SK-N-SH (cell line): ENCODE measurements at regions not wholly inside any gene's neighbourhood (a gene's known extent, or its start where the extent isn't known, plus 50 kb on each side); places are given as distances from the start of the nearest gene placed in this dataset.

ENCODE experiments used
- CTCF ChIA-PET: fragments of 300-600, 350-600 bp; formaldehyde crosslinking; extraction: SDS; loops from one replicate; lab custom pipeline; 2021; lab: Yijun Ruan, JAX
- POLR2A ChIA-PET: fragments of 350-600 bp; sonication (Branson Sonifier 250); formaldehyde crosslinking; extraction: SDS; loops from one replicate; lab custom pipeline; 2020; ENCODE audit warnings: antibody characterized with exemption, inconsistent platforms; lab: Yijun Ruan, JAX
- DNase-seq: peaks from one replicate; pipeline ENCODE4 v3.0.0; 2012
- H2AFZ ChIP-seq: fragments of 200-600 bp; sonication (generic); 2 replicates; pipeline ENCODE4 v1.8.1; 2016; ENCODE audit warnings: antibody characterized with exemption, mild to moderate bottlenecking, low read depth
- H3F3A ChIP-seq: fragments of 200-600 bp; sonication (generic); replicated peaks from 2 replicates; pipeline ENCODE3; 2016; ENCODE audit warnings: antibody characterized with exemption, mild to moderate bottlenecking; ENCODE audit not compliant: insufficient read depth
- H3K27ac ChIP-seq, 2 experiments: fragments of 200-500 bp in 1 of 2; fragments of 200-600 bp in 1 of 2; sonication (Bioruptor generic) in 1 of 2; sonication (generic), shearing (Covaris generic) in 1 of 2; 2 replicates each; pipeline versions ENCODE4 v1.5.1 to v1.6.1; 2014 to 2016; ENCODE audit warnings: low read depth in 2 of 2, inconsistent platforms in 1 of 2, low read length in 1 of 2, mild to moderate bottlenecking in 1 of 2, mixed read lengths in 1 of 2
- H3K27me3 ChIP-seq: fragments of 200-600 bp; sonication (generic), shearing (Covaris generic); 2 replicates; pipeline ENCODE4 v1.6.1; 2016; ENCODE audit warnings: mixed run types; ENCODE audit not compliant: insufficient read depth
- H3K36me3 ChIP-seq, 2 experiments: fragments of 200-500 bp in 1 of 2; fragments of 200-600 bp in 1 of 2; sonication (Bioruptor generic) in 1 of 2; sonication (generic) in 1 of 2; replicated peaks in 1 of 2; 2 replicates each; pipeline versions ENCODE3 to v1.5.1; 2014 to 2016; ENCODE audit warnings: low read length in 1 of 2, mild to moderate bottlenecking in 1 of 2; ENCODE audit not compliant: insufficient read depth in 2 of 2, control insufficient read depth in 1 of 2
- H3K4me1 ChIP-seq, 2 experiments: fragments of 200-500 bp in 1 of 2; fragments of 200-600 bp in 1 of 2; sonication (Bioruptor generic) in 1 of 2; sonication (generic), shearing (Covaris generic) in 1 of 2; 2 replicates each; pipeline versions ENCODE4 v1.5.1 to v1.6.1; 2014 to 2016; ENCODE audit warnings: low read depth in 1 of 2, low read length in 1 of 2, mixed run types in 1 of 2; ENCODE audit not compliant: insufficient read depth in 2 of 2, control insufficient read depth in 1 of 2
- H3K4me2 ChIP-seq: fragments of 200-600 bp; sonication (generic), shearing (Covaris generic); 2 replicates; pipeline ENCODE4 v1.6.1; 2017; ENCODE audit warnings: mixed run types
- H3K4me3 ChIP-seq, 2 experiments: fragments of 200-500 bp in 1 of 2; fragments of 200-600 bp in 1 of 2; sonication (Bioruptor generic) in 1 of 2; sonication (generic), shearing (Covaris generic) in 1 of 2; 2 replicates each; pipeline versions ENCODE4 v1.5.1 to v1.8.1; 2014 to 2016; ENCODE audit warnings: low read depth in 2 of 2, inconsistent platforms in 1 of 2, low read length in 1 of 2, mild to moderate bottlenecking in 1 of 2, mixed read lengths in 1 of 2, moderate library complexity in 1 of 2
- H3K79me2 ChIP-seq: fragments of 200-600 bp; sonication (generic); 2 replicates; pipeline ENCODE4 v1.8.1; 2017; ENCODE audit warnings: mild to moderate bottlenecking; ENCODE audit not compliant: insufficient read depth
- H3K9ac ChIP-seq: fragments of 200-600 bp; sonication (generic); 2 replicates; pipeline ENCODE4 v1.6.1; 2017; ENCODE audit warnings: mixed run types
- H3K9me2 ChIP-seq: fragments of 200-600 bp; sonication (generic); 2 replicates; pipeline ENCODE4 v1.6.1; 2017; ENCODE audit warnings: mixed run types
- H3K9me3 ChIP-seq: fragments of 200-600 bp; sonication (generic); 2 replicates; pipeline ENCODE4 v1.6.1; 2017; ENCODE audit warnings: mixed run types, mild to moderate bottlenecking, moderate library complexity
- H4K20me1 ChIP-seq: fragments of 200-600 bp; sonication (generic); 2 replicates; pipeline ENCODE4 v1.6.1; 2017; ENCODE audit warnings: mild to moderate bottlenecking, mixed run types; ENCODE audit not compliant: insufficient read depth
- CHD2 ChIP-seq: fragments of 150-350 bp; IDR thresholded peaks from 2 replicates; pipeline ENCODE4 v1.6.1; 2018; ENCODE audit warnings: low read length; ENCODE audit not compliant: partially characterized antibody
- ELF1 ChIP-seq: IDR thresholded peaks from 2 replicates; pipeline ENCODE4 v1.4.0; 2012
- FOXJ3 ChIP-seq: sonication (generic); formaldehyde crosslinking; IDR thresholded peaks from 2 replicates; pipeline ENCODE4 v1.5.1; 2020; ENCODE audit warnings: mild to moderate bottlenecking, missing genetic modification reagents
- GATA2 ChIP-seq: sonication (generic); formaldehyde crosslinking; IDR thresholded peaks from 2 replicates; pipeline ENCODE4 v1.5.0; 2020; ENCODE audit warnings: mild to moderate bottlenecking, missing genetic modification reagents
- JUND ChIP-seq: IDR thresholded peaks from 2 replicates; pipeline ENCODE4 v1.4.0; 2012
- NFIC ChIP-seq: IDR thresholded peaks from 2 replicates; pipeline ENCODE4 v1.4.0; 2012; ENCODE audit warnings: borderline replicate concordance
- RAD21 ChIP-seq: IDR thresholded peaks from 2 replicates; pipeline ENCODE4 v1.6.1; 2012; ENCODE audit warnings: mild to moderate bottlenecking, low read length
- RXRA ChIP-seq: IDR thresholded peaks from 2 replicates; pipeline ENCODE4 v1.4.0; 2012; ENCODE audit warnings: low read depth, mild to moderate bottlenecking, borderline replicate concordance
- SIN3A ChIP-seq: IDR thresholded peaks from 2 replicates; pipeline ENCODE4 v1.6.1; 2012; ENCODE audit warnings: low read depth, mild to moderate bottlenecking, low read length, moderate library complexity, borderline replicate concordance
- SMC3 ChIP-seq: IDR thresholded peaks from 2 replicates; pipeline ENCODE4 v1.6.1; 2012; ENCODE audit warnings: low read depth, low read length, improper control_type of control experiment
- TAF1 ChIP-seq: IDR thresholded peaks from 2 replicates; pipeline ENCODE4 v1.6.1; 2012; ENCODE audit warnings: low read depth, mild to moderate bottlenecking, low read length, moderate library complexity, borderline replicate concordance
- WGBS: methylation state at CpG from one replicate; pipeline ENCODE4 v1.1.6; 2017; ENCODE audit warnings: low lambda C conversion rate; 5-methylcytosine and 5-hydroxymethylcytosine counted together
- TF ChIP-seq, protein P1 (sequence below): fragments of 200-600 bp; sonication (generic); IDR thresholded peaks from 2 replicates; pipeline ENCODE4 v1.6.1; 2017; ENCODE audit warnings: antibody characterized with exemption, mild to moderate bottlenecking, moderate library complexity
- TF ChIP-seq, protein P2 (sequence below): fragments of 150-350 bp; IDR thresholded peaks from 2 replicates; pipeline ENCODE4 v1.6.1; 2017; ENCODE audit warnings: antibody characterized with exemption, low read length, low read depth, borderline replicate concordance
- TF ChIP-seq, protein P3 (sequence below): IDR thresholded peaks from 2 replicates; pipeline ENCODE4 v1.4.0; 2012; ENCODE audit warnings: low read depth, borderline replicate concordance
- TF ChIP-seq, protein P4 (sequence below): IDR thresholded peaks from 2 replicates; pipeline ENCODE4 v1.4.0; 2012; ENCODE audit warnings: low read depth, borderline replicate concordance

DNA sequence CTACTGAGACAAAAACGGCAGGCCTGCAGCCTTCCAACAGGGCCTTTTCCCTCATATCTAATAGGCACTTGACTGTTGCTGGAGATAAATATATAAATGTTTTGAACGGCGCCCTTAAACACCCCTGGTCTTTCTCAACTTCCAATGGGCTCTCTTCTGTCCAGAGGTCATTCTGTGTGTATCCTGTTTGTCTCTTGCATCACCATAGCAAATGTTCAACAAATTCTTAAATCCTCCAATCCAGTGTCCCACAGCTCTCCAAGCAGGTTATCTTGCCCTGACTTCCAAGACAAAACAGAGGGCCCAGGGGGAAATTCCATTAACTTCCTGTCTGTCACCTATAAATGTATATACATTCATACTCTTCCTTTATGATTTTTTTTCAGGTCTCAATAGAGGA, 62.0 kb downstream of the OR2J2 start:
- H3K36me3 ChIP-seq, result no peaks in the 10 kb centered on the region
- H3K27me3 ChIP-seq, result no peaks in the 10 kb centered on the region
- H4K20me1 ChIP-seq, result no peaks in the 10 kb centered on the region
- no peak overlapping the region for H3K27ac ChIP-seq
- 0% methylated on average over 3 of the region's 3 CpGs for WGBS
- H3K9me2 ChIP-seq, result no peaks in the 10 kb centered on the region
- no peak overlapping the region for H3K9ac ChIP-seq
- no peaks in the 10 kb centered on the region for H3K4me1 ChIP-seq
- no peak overlapping the region for H2AFZ ChIP-seq
- H3F3A ChIP-seq, result no peaks in the 10 kb centered on the region
- H3K79me2 ChIP-seq, result no peaks in the 10 kb centered on the region
- H3K4me2 ChIP-seq, result no peak overlapping the region
- ChIA-PET CTCF (no interaction called here), POLR2A (no interaction called here)
- TF ChIP-seq, protein P1, sequence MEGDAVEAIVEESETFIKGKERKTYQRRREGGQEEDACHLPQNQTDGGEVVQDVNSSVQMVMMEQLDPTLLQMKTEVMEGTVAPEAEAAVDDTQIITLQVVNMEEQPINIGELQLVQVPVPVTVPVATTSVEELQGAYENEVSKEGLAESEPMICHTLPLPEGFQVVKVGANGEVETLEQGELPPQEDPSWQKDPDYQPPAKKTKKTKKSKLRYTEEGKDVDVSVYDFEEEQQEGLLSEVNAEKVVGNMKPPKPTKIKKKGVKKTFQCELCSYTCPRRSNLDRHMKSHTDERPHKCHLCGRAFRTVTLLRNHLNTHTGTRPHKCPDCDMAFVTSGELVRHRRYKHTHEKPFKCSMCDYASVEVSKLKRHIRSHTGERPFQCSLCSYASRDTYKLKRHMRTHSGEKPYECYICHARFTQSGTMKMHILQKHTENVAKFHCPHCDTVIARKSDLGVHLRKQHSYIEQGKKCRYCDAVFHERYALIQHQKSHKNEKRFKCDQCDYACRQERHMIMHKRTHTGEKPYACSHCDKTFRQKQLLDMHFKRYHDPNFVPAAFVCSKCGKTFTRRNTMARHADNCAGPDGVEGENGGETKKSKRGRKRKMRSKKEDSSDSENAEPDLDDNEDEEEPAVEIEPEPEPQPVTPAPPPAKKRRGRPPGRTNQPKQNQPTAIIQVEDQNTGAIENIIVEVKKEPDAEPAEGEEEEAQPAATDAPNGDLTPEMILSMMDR, result no peak
- no peak for TF ChIP-seq GATA2 (CRISPR knock-in tag)
- TF ChIP-seq SMC3, result no peak
- no peak for TF ChIP-seq SIN3A
- TF ChIP-seq, protein P2, sequence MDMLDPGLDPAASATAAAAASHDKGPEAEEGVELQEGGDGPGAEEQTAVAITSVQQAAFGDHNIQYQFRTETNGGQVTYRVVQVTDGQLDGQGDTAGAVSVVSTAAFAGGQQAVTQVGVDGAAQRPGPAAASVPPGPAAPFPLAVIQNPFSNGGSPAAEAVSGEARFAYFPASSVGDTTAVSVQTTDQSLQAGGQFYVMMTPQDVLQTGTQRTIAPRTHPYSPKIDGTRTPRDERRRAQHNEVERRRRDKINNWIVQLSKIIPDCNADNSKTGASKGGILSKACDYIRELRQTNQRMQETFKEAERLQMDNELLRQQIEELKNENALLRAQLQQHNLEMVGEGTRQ, result no peak
- TF ChIP-seq NFIC, result no peak
- TF ChIP-seq TAF1, result no peak
- no peak for TF ChIP-seq RAD21
- TF ChIP-seq, protein P3, sequence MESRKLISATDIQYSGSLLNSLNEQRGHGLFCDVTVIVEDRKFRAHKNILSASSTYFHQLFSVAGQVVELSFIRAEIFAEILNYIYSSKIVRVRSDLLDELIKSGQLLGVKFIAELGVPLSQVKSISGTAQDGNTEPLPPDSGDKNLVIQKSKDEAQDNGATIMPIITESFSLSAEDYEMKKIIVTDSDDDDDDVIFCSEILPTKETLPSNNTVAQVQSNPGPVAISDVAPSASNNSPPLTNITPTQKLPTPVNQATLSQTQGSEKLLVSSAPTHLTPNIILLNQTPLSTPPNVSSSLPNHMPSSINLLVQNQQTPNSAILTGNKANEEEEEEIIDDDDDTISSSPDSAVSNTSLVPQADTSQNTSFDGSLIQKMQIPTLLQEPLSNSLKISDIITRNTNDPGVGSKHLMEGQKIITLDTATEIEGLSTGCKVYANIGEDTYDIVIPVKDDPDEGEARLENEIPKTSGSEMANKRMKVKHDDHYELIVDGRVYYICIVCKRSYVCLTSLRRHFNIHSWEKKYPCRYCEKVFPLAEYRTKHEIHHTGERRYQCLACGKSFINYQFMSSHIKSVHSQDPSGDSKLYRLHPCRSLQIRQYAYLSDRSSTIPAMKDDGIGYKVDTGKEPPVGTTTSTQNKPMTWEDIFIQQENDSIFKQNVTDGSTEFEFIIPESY, result no peak
- TF ChIP-seq FOXJ3 (CRISPR knock-in tag), result no peak
- no peak for TF ChIP-seq RXRA
- TF ChIP-seq, protein P4, sequence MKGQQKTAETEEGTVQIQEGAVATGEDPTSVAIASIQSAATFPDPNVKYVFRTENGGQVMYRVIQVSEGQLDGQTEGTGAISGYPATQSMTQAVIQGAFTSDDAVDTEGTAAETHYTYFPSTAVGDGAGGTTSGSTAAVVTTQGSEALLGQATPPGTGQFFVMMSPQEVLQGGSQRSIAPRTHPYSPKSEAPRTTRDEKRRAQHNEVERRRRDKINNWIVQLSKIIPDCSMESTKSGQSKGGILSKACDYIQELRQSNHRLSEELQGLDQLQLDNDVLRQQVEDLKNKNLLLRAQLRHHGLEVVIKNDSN, result no peak
- TF ChIP-seq ELF1, result no peak
- no peak for TF ChIP-seq JUND
- no peak for TF ChIP-seq CHD2
- DNase-seq, result no peak
- H3K4me3 ChIP-seq, result no peak overlapping the region
- H3K9me3 ChIP-seq, result no peaks in the 10 kb centered on the region
